ENCODE measurements at regions not wholly inside any gene's neighbourhood (a gene's known extent, or its start where the extent isn't known, plus 50 kb on each side); places are given as distances from the start of the nearest gene placed in this dataset.

GRCh38 chr5:133757396-133757945 is 145.1 kb upstream of the FSTL4 start:
- TF ChIP-seq CTCF (conservative IDR thresholded peaks at IDR 0.05), result no peak
- H3K56ac ChIP-seq (ENCODE audit: insufficient read length, low read depth, low read length), result no peak overlapping the region
- H3K9ac ChIP-seq (ENCODE audit: extremely low read depth, insufficient read length, low read length), result no peak overlapping the region
- peaks cover 26% of the 10 kb centered on the region for H3K27me3 Mint-ChIP-seq (ENCODE audit: low read depth)
- H3K4me3 Mint-ChIP-seq, result no peak overlapping the region
- no peaks in the 10 kb centered on the region for H3K23me2 ChIP-seq (ENCODE audit: insufficient read length, low read depth, low read length, poor library complexity, severe bottlenecking)
- no peak overlapping the region for H2BK5ac ChIP-seq (ENCODE audit: insufficient read length, low read length)
- no CpG with 5 or more reads among the region's 8 CpGs for WGBS (ENCODE audit: extremely low coverage, insufficient read length, low lambda C conversion rate)
- no peaks in the 10 kb centered on the region for H3K9me3 ChIP-seq (ENCODE audit: control insufficient read depth, low read depth, low read length)
- H3K79me1 ChIP-seq (ENCODE audit: insufficient read depth, low read depth, low read length, poor library complexity, severe bottlenecking), result no peaks in the 10 kb centered on the region
- no peak overlapping the region for H2BK120ac ChIP-seq (ENCODE audit: low read depth, low read length, poor library complexity, severe bottlenecking)
- no peaks in the 10 kb centered on the region; the same call in 1 of the 2 replicates for H3K27me3 ChIP-seq (ENCODE audit: insufficient read depth, low read length)
- H3T11ph ChIP-seq (ENCODE audit: low read length), result no peak overlapping the region
- H2AFZ ChIP-seq (ENCODE audit: low read length), result no peak overlapping the region
- no peak overlapping the region for H3K14ac ChIP-seq (ENCODE audit: insufficient read depth, low read length)
- H3K4me2 ChIP-seq (ENCODE audit: insufficient read depth, insufficient read length, low read length), result no peak overlapping the region
- H4K20me1 ChIP-seq (ENCODE audit: control insufficient read depth, insufficient read depth, insufficient read length), result no peaks in the 10 kb centered on the region
- no peaks in the 10 kb centered on the region; a peak in 1 of 4 replicates for H3K4me1 Mint-ChIP-seq
- H3K27ac ChIP-seq (ENCODE audit: insufficient read length, low read depth, low read length), result no peak overlapping the region
- no peak overlapping the region for H2BK20ac ChIP-seq (ENCODE audit: low read depth, low read length, poor library complexity, severe bottlenecking)
- no peaks in the 10 kb centered on the region for H3K79me2 ChIP-seq (ENCODE audit: insufficient read depth, low read length)
- no peak overlapping the region for H3K4ac ChIP-seq (ENCODE audit: low read depth, low read length)
- no peak overlapping the region for H4K91ac ChIP-seq (ENCODE audit: insufficient read length, low read depth, low read length)
- no peak overlapping the region for H3K18ac ChIP-seq (ENCODE audit: insufficient read length, low read depth, low read length)
- H2BK12ac ChIP-seq (ENCODE audit: insufficient read length, low read depth, low read length), result no peak overlapping the region
- no peak overlapping the region for H2BK15ac ChIP-seq (ENCODE audit: low read depth, low read length)
- no peak overlapping the region for H3K27ac Mint-ChIP-seq
- H3K9me3 Mint-ChIP-seq, result no peaks in the 10 kb centered on the region
- no peak for DNase-seq
- no peak overlapping the region for H4K5ac ChIP-seq (ENCODE audit: insufficient read length, low read depth, low read length)
- no peaks in the 10 kb centered on the region for H3K4me1 ChIP-seq (ENCODE audit: insufficient read depth, low read length)
- no peak overlapping the region for H4K8ac ChIP-seq (replicated peaks; ENCODE audit: insufficient read length, low read depth, low read length)
- H2AK5ac ChIP-seq (ENCODE audit: insufficient read length, low read length), result no peak overlapping the region
- H3K23ac ChIP-seq (ENCODE audit: insufficient read length, low read depth, low read length), result no peak overlapping the region
- no peaks in the 10 kb centered on the region for H3K36me3 Mint-ChIP-seq (ENCODE audit: insufficient read depth in 1 of 3, low read depth in 3 of 3)
